Loucy (cell line): ENCODE measurements at regions not wholly inside any gene's neighbourhood (a gene's known extent, or its start where the extent isn't known, plus 50 kb on each side); places are given as distances from the start of the nearest gene placed in this dataset.

ENCODE experiments used
- EZH2phosphoT487 ChIP-seq: fragments of 200-600 bp; IDR thresholded peaks from 2 replicates; pipeline ENCODE4 v1.6.1; 2018; ENCODE audit warnings: antibody characterized with exemption, mild to moderate bottlenecking, moderate library complexity, borderline replicate concordance
- TF ChIP-seq, protein P1 (sequence below): fragments of 200-600 bp; sonication (generic); conservative IDR thresholded peaks from 2 replicates; pipeline ENCODE4 v1.5.1; 2014; ENCODE audit warnings: mild to moderate bottlenecking, antibody characterized with exemption, low read length

DNA sequence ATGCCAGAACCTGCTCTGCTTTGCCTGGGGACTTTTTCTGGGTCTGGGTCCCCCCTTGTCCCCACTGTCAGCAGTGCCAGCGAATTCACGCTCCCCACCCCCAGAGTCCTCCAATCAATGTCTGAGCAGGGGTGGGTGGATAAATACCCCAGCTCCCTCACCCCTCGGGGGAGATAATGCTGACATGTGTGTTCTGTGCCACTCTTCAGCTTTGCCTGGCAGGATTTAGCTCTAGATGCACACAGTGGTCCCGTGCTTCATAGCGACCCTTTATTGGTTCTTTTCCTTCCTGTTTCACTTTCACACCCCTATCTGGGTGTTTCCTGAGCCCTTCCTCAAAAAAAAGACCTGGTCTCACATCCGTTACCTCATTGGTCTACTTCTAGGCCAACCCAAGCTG is 277.0 kb downstream of the NPIPA8 start:
- TF ChIP-seq, protein P1, sequence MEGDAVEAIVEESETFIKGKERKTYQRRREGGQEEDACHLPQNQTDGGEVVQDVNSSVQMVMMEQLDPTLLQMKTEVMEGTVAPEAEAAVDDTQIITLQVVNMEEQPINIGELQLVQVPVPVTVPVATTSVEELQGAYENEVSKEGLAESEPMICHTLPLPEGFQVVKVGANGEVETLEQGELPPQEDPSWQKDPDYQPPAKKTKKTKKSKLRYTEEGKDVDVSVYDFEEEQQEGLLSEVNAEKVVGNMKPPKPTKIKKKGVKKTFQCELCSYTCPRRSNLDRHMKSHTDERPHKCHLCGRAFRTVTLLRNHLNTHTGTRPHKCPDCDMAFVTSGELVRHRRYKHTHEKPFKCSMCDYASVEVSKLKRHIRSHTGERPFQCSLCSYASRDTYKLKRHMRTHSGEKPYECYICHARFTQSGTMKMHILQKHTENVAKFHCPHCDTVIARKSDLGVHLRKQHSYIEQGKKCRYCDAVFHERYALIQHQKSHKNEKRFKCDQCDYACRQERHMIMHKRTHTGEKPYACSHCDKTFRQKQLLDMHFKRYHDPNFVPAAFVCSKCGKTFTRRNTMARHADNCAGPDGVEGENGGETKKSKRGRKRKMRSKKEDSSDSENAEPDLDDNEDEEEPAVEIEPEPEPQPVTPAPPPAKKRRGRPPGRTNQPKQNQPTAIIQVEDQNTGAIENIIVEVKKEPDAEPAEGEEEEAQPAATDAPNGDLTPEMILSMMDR: no peak
- no peak for TF ChIP-seq EZH2phosphoT487
